A673 (cell line): ENCODE measurements at regions not wholly inside any gene's neighbourhood (a gene's known extent, or its start where the extent isn't known, plus 50 kb on each side); places are given as distances from the start of the nearest gene placed in this dataset.

Experiments
- CTCF ChIP-seq: fragments of 300-800, 200-600 bp; sonication (generic); conservative IDR thresholded peaks from 2 replicates; pipeline ENCODE4 v1.5.1; 2017; ENCODE audit warnings: low read depth, mild to moderate bottlenecking, antibody characterized with exemption, low read length, moderate library complexity, mixed read lengths
- EZH2 ChIP-seq: fragments of 200-600 bp; sonication (generic); IDR thresholded peaks from 2 replicates; pipeline ENCODE4 v1.6.1; 2017; ENCODE audit warnings: borderline replicate concordance, low read depth, mild to moderate bottlenecking, mixed read lengths, antibody characterized with exemption, low read length; ENCODE audit not compliant: poor library complexity, severe bottlenecking

- TF ChIP-seq CTCF: no peak
- TF ChIP-seq EZH2: no peak
These were observed 111.7 kb upstream of the NEK6 start for GRCh38 chr9:124146031-124146561.
